SK-N-SH (cell line): ENCODE measurements at regions not wholly inside any gene's neighbourhood (a gene's known extent, or its start where the extent isn't known, plus 50 kb on each side); places are given as distances from the start of the nearest gene placed in this dataset.

Experiments used
- CTCF ChIA-PET: fragments of 300-600, 350-600 bp; formaldehyde crosslinking; extraction: SDS; loops from one replicate; lab custom pipeline; 2021; lab: Yijun Ruan, JAX
- POLR2A ChIA-PET: fragments of 350-600 bp; sonication (Branson Sonifier 250); formaldehyde crosslinking; extraction: SDS; loops from one replicate; lab custom pipeline; 2020; ENCODE audit warnings: antibody characterized with exemption, inconsistent platforms; lab: Yijun Ruan, JAX
- DNase-seq: peaks from one replicate; pipeline ENCODE4 v3.0.0; 2012
- H2AFZ ChIP-seq: fragments of 200-600 bp; sonication (generic); 2 replicates; pipeline ENCODE4 v1.8.1; 2016; ENCODE audit warnings: antibody characterized with exemption, mild to moderate bottlenecking, low read depth
- H3F3A ChIP-seq: fragments of 200-600 bp; sonication (generic); replicated peaks from 2 replicates; pipeline ENCODE3; 2016; ENCODE audit warnings: antibody characterized with exemption, mild to moderate bottlenecking; ENCODE audit not compliant: insufficient read depth
- H3K27ac ChIP-seq, 2 experiments: fragments of 200-500 bp in 1 of 2; fragments of 200-600 bp in 1 of 2; sonication (Bioruptor generic) in 1 of 2; sonication (generic), shearing (Covaris generic) in 1 of 2; 2 replicates each; pipeline versions ENCODE4 v1.5.1 to v1.6.1; 2014 to 2016; ENCODE audit warnings: low read depth in 2 of 2, inconsistent platforms in 1 of 2, low read length in 1 of 2, mild to moderate bottlenecking in 1 of 2, mixed read lengths in 1 of 2
- H3K27me3 ChIP-seq: fragments of 200-600 bp; sonication (generic), shearing (Covaris generic); 2 replicates; pipeline ENCODE4 v1.6.1; 2016; ENCODE audit warnings: mixed run types; ENCODE audit not compliant: insufficient read depth
- H3K36me3 ChIP-seq, 2 experiments: fragments of 200-500 bp in 1 of 2; fragments of 200-600 bp in 1 of 2; sonication (Bioruptor generic) in 1 of 2; sonication (generic) in 1 of 2; replicated peaks in 1 of 2; 2 replicates each; pipeline versions ENCODE3 to v1.5.1; 2014 to 2016; ENCODE audit warnings: low read length in 1 of 2, mild to moderate bottlenecking in 1 of 2; ENCODE audit not compliant: insufficient read depth in 2 of 2, control insufficient read depth in 1 of 2
- H3K4me1 ChIP-seq, 2 experiments: fragments of 200-500 bp in 1 of 2; fragments of 200-600 bp in 1 of 2; sonication (Bioruptor generic) in 1 of 2; sonication (generic), shearing (Covaris generic) in 1 of 2; 2 replicates each; pipeline versions ENCODE4 v1.5.1 to v1.6.1; 2014 to 2016; ENCODE audit warnings: low read depth in 1 of 2, low read length in 1 of 2, mixed run types in 1 of 2; ENCODE audit not compliant: insufficient read depth in 2 of 2, control insufficient read depth in 1 of 2
- H3K4me2 ChIP-seq: fragments of 200-600 bp; sonication (generic), shearing (Covaris generic); 2 replicates; pipeline ENCODE4 v1.6.1; 2017; ENCODE audit warnings: mixed run types
- H3K4me3 ChIP-seq, 2 experiments: fragments of 200-500 bp in 1 of 2; fragments of 200-600 bp in 1 of 2; sonication (Bioruptor generic) in 1 of 2; sonication (generic), shearing (Covaris generic) in 1 of 2; 2 replicates each; pipeline versions ENCODE4 v1.5.1 to v1.8.1; 2014 to 2016; ENCODE audit warnings: low read depth in 2 of 2, inconsistent platforms in 1 of 2, low read length in 1 of 2, mild to moderate bottlenecking in 1 of 2, mixed read lengths in 1 of 2, moderate library complexity in 1 of 2
- H3K79me2 ChIP-seq: fragments of 200-600 bp; sonication (generic); 2 replicates; pipeline ENCODE4 v1.8.1; 2017; ENCODE audit warnings: mild to moderate bottlenecking; ENCODE audit not compliant: insufficient read depth
- H3K9ac ChIP-seq: fragments of 200-600 bp; sonication (generic); 2 replicates; pipeline ENCODE4 v1.6.1; 2017; ENCODE audit warnings: mixed run types
- H3K9me2 ChIP-seq: fragments of 200-600 bp; sonication (generic); 2 replicates; pipeline ENCODE4 v1.6.1; 2017; ENCODE audit warnings: mixed run types
- H3K9me3 ChIP-seq: fragments of 200-600 bp; sonication (generic); 2 replicates; pipeline ENCODE4 v1.6.1; 2017; ENCODE audit warnings: mixed run types, mild to moderate bottlenecking, moderate library complexity
- H4K20me1 ChIP-seq: fragments of 200-600 bp; sonication (generic); 2 replicates; pipeline ENCODE4 v1.6.1; 2017; ENCODE audit warnings: mild to moderate bottlenecking, mixed run types; ENCODE audit not compliant: insufficient read depth
- CHD2 ChIP-seq: fragments of 150-350 bp; IDR thresholded peaks from 2 replicates; pipeline ENCODE4 v1.6.1; 2018; ENCODE audit warnings: low read length; ENCODE audit not compliant: partially characterized antibody
- ELF1 ChIP-seq: IDR thresholded peaks from 2 replicates; pipeline ENCODE4 v1.4.0; 2012
- EP300 ChIP-seq, 2 experiments: IDR thresholded peaks; 2 replicates each; pipeline versions ENCODE4 v1.4.0 to v1.6.1; 2012; ENCODE audit warnings: borderline replicate concordance in 1 of 2, low read depth in 1 of 2, low read length in 1 of 2
- FOXM1 ChIP-seq: IDR thresholded peaks from 2 replicates; pipeline ENCODE4 v1.4.0; 2012; ENCODE audit warnings: low read depth, mild to moderate bottlenecking
- GABPA ChIP-seq: IDR thresholded peaks from 2 replicates; pipeline ENCODE4 v1.4.0; 2012; ENCODE audit warnings: low read depth, mild to moderate bottlenecking
- GATA2 ChIP-seq: sonication (generic); formaldehyde crosslinking; IDR thresholded peaks from 2 replicates; pipeline ENCODE4 v1.5.0; 2020; ENCODE audit warnings: mild to moderate bottlenecking, missing genetic modification reagents
- JUND ChIP-seq: IDR thresholded peaks from 2 replicates; pipeline ENCODE4 v1.4.0; 2012
- MXI1 ChIP-seq: IDR thresholded peaks from 2 replicates; pipeline ENCODE4 v1.6.1; 2012; ENCODE audit warnings: mild to moderate bottlenecking, low read depth, low read length, improper control_type of control experiment
- NRF1 ChIP-seq: IDR thresholded peaks from 2 replicates; pipeline ENCODE4 v1.6.1; 2012; ENCODE audit warnings: low read depth, mild to moderate bottlenecking, low read length
- RCOR1 ChIP-seq: fragments of 150-350 bp; IDR thresholded peaks from 2 replicates; pipeline ENCODE4 v1.6.1; 2017; ENCODE audit warnings: antibody characterized with exemption, low read length
- RFX5 ChIP-seq: IDR thresholded peaks from 2 replicates; pipeline ENCODE4 v1.6.1; 2012; ENCODE audit warnings: mild to moderate bottlenecking, improper control_type of control experiment, low read length
- RXRA ChIP-seq: IDR thresholded peaks from 2 replicates; pipeline ENCODE4 v1.4.0; 2012; ENCODE audit warnings: low read depth, mild to moderate bottlenecking, borderline replicate concordance
- SIN3A ChIP-seq: IDR thresholded peaks from 2 replicates; pipeline ENCODE4 v1.6.1; 2012; ENCODE audit warnings: low read depth, mild to moderate bottlenecking, low read length, moderate library complexity, borderline replicate concordance
- SMC3 ChIP-seq: IDR thresholded peaks from 2 replicates; pipeline ENCODE4 v1.6.1; 2012; ENCODE audit warnings: low read depth, low read length, improper control_type of control experiment
- TAF1 ChIP-seq: IDR thresholded peaks from 2 replicates; pipeline ENCODE4 v1.6.1; 2012; ENCODE audit warnings: low read depth, mild to moderate bottlenecking, low read length, moderate library complexity, borderline replicate concordance
- TEAD4 ChIP-seq: IDR thresholded peaks from 2 replicates; pipeline ENCODE4 v1.4.0; 2012; ENCODE audit warnings: mild to moderate bottlenecking, borderline replicate concordance; ENCODE audit not compliant: insufficient read depth
- WGBS: methylation state at CpG from one replicate; pipeline ENCODE4 v1.1.6; 2017; ENCODE audit warnings: low lambda C conversion rate; 5-methylcytosine and 5-hydroxymethylcytosine counted together
- TF ChIP-seq, protein P1 (sequence below): IDR thresholded peaks from 2 replicates; pipeline ENCODE4 v1.4.0; 2012; ENCODE audit warnings: low read depth
- TF ChIP-seq, protein P2 (sequence below): IDR thresholded peaks from 2 replicates; pipeline ENCODE4 v1.4.0; 2012; ENCODE audit warnings: low read depth, borderline replicate concordance
- TF ChIP-seq, protein P3 (sequence below): IDR thresholded peaks from 2 replicates; pipeline ENCODE4; 2012
- TF ChIP-seq, protein P4 (sequence below): fragments of 150-350 bp; IDR thresholded peaks from 2 replicates; pipeline ENCODE4 v1.6.1; 2016; ENCODE audit warnings: mild to moderate bottlenecking, low read depth, low read length
- TF ChIP-seq, protein P5 (sequence below): IDR thresholded peaks from 2 replicates; pipeline ENCODE4 v1.6.1; 2012; ENCODE audit warnings: mild to moderate bottlenecking, low read depth, low read length, moderate library complexity
- TF ChIP-seq, protein P6 (sequence below): fragments of 150-350 bp; IDR thresholded peaks from 2 replicates; pipeline ENCODE4 v1.6.1; 2017; ENCODE audit warnings: antibody characterized with exemption, low read length, low read depth, borderline replicate concordance

DNA sequence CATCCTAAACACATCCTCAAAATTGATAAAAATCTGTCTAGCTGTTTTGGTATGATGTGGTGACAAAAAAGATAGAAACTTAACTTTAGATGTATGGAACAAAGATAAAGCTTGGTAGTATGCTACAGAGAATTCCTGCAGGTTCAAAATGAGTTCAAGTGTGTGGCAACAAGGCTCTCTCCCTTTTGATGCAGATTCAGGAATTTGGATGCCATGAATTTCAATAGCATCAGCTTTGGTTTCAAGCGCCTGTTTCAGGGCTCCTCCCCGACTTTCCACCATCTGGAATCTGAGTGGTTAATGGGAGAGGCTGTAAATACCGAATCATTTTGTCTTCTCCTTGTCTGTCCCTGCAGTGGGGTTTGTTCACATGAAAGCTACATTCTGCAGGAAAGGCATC lies 180.6 kb downstream of the MTX2 start:
- Histone ChIP-seq H3K36me3 (no peaks in the 10 kb centered on the region), H3K4me2 (no peak overlapping the region), H4K20me1 (no peaks in the 10 kb centered on the region), H3F3A (no peaks in the 10 kb centered on the region), H2AFZ (no peak overlapping the region), H3K27me3 (no peaks in the 10 kb centered on the region), H3K79me2 (no peaks in the 10 kb centered on the region), H3K27ac (no peak overlapping the region), H3K9ac (no peak overlapping the region), H3K4me3 (no peak overlapping the region), H3K9me3 (no peaks in the 10 kb centered on the region), H3K4me1 (no peaks in the 10 kb centered on the region; a peak in 1 of 4 replicates), H3K9me2 (no peaks in the 10 kb centered on the region)
- CTCF ChIA-PET = interaction anchor here (0.6 to 3.6 kb wide), 4 partner anchors 188 to 323 kb away, joined by 3 to 17 read pairs (median 6); no protein-coding TSS in a partner anchor
- no peak for DNase-seq
- 77% methylated on average over 3 of the region's 3 CpGs for WGBS
- TF ChIP-seq GABPA (no peak), SIN3A (no peak), ELF1 (no peak), JUND (no peak)
- TF ChIP-seq, protein P1, sequence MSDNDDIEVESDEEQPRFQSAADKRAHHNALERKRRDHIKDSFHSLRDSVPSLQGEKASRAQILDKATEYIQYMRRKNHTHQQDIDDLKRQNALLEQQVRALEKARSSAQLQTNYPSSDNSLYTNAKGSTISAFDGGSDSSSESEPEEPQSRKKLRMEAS = no peak
- POLR2A ChIA-PET = no interaction called here

DNA sequence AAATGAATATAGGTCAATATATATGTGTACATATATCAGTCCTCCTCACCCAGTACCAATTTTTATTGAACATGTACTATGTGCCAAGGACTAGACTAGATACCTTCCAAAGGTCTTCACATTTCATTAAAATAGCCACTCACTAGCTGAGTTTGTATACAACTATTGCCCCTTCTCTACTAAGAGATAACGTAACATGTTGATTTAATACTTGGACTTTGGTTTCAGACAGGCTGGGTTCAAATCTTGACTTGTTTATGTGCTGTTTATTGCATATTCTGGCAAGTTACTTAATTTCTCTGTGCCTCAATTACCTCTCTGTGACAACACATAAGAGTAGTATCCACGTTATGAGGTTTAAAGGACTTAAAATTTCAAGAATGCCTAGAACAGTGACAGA lies 184.5 kb downstream of the MTX2 start:
- Histone ChIP-seq H3F3A (no peaks in the 10 kb centered on the region), H2AFZ (no peak overlapping the region), H3K27me3 (no peaks in the 10 kb centered on the region), H4K20me1 (no peaks in the 10 kb centered on the region), H3K4me2 (no peak overlapping the region), H3K9ac (no peak overlapping the region), H3K27ac (no peak overlapping the region), H3K4me1 (peaks cover 0 to 16% of the 10 kb centered on the region in 2 experiments; a peak in 2 of 4 replicates), H3K9me3 (no peaks in the 10 kb centered on the region), H3K4me3 (no peak overlapping the region), H3K79me2 (no peaks in the 10 kb centered on the region), H3K36me3 (no peaks in the 10 kb centered on the region), H3K9me2 (no peaks in the 10 kb centered on the region)
- POLR2A ChIA-PET = interaction anchor here (1.0 kb wide), 1 partner anchor 331 kb away, joined by 3 read pairs; the partner anchor contains the start of gene HOXD9
- 79% methylated on average over 2 of the region's 2 CpGs for WGBS
- no peak for DNase-seq
- CTCF ChIA-PET = interaction anchor here (1.0 to 5.4 kb wide), 24 partner anchors 8 to 332 kb away, joined by 3 to 154 read pairs (median 8); partner anchors contain the start of gene HOXD9
- TF ChIP-seq NRF1 = no peak
- TF ChIP-seq MXI1 = no peak
- TF ChIP-seq, protein P2, sequence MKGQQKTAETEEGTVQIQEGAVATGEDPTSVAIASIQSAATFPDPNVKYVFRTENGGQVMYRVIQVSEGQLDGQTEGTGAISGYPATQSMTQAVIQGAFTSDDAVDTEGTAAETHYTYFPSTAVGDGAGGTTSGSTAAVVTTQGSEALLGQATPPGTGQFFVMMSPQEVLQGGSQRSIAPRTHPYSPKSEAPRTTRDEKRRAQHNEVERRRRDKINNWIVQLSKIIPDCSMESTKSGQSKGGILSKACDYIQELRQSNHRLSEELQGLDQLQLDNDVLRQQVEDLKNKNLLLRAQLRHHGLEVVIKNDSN = no peak
- TF ChIP-seq, protein P3, sequence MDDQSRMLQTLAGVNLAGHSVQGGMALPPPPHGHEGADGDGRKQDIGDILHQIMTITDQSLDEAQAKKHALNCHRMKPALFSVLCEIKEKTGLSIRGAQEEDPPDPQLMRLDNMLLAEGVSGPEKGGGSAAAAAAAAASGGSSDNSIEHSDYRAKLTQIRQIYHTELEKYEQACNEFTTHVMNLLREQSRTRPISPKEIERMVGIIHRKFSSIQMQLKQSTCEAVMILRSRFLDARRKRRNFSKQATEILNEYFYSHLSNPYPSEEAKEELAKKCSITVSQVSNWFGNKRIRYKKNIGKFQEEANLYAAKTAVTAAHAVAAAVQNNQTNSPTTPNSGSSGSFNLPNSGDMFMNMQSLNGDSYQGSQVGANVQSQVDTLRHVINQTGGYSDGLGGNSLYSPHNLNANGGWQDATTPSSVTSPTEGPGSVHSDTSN = no peak
- no peak for TF ChIP-seq TAF1
- TF ChIP-seq, protein P4, sequence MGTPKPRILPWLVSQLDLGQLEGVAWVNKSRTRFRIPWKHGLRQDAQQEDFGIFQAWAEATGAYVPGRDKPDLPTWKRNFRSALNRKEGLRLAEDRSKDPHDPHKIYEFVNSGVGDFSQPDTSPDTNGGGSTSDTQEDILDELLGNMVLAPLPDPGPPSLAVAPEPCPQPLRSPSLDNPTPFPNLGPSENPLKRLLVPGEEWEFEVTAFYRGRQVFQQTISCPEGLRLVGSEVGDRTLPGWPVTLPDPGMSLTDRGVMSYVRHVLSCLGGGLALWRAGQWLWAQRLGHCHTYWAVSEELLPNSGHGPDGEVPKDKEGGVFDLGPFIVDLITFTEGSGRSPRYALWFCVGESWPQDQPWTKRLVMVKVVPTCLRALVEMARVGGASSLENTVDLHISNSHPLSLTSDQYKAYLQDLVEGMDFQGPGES = no peak
- TF ChIP-seq GATA2 (CRISPR knock-in tag) = no peak
- no peak for TF ChIP-seq TEAD4
- TF ChIP-seq, protein P5, sequence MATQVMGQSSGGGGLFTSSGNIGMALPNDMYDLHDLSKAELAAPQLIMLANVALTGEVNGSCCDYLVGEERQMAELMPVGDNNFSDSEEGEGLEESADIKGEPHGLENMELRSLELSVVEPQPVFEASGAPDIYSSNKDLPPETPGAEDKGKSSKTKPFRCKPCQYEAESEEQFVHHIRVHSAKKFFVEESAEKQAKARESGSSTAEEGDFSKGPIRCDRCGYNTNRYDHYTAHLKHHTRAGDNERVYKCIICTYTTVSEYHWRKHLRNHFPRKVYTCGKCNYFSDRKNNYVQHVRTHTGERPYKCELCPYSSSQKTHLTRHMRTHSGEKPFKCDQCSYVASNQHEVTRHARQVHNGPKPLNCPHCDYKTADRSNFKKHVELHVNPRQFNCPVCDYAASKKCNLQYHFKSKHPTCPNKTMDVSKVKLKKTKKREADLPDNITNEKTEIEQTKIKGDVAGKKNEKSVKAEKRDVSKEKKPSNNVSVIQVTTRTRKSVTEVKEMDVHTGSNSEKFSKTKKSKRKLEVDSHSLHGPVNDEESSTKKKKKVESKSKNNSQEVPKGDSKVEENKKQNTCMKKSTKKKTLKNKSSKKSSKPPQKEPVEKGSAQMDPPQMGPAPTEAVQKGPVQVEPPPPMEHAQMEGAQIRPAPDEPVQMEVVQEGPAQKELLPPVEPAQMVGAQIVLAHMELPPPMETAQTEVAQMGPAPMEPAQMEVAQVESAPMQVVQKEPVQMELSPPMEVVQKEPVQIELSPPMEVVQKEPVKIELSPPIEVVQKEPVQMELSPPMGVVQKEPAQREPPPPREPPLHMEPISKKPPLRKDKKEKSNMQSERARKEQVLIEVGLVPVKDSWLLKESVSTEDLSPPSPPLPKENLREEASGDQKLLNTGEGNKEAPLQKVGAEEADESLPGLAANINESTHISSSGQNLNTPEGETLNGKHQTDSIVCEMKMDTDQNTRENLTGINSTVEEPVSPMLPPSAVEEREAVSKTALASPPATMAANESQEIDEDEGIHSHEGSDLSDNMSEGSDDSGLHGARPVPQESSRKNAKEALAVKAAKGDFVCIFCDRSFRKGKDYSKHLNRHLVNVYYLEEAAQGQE = no peak
- no peak for TF ChIP-seq RCOR1
- no peak for TF ChIP-seq EP300 (IDR thresholded peaks at IDR 0.05; ENCODE audit: borderline replicate concordance in 1 of 2, low read depth in 1 of 2, low read length in 1 of 2)
- no peak for TF ChIP-seq CHD2
- TF ChIP-seq ELF1 = no peak
- no peak for TF ChIP-seq FOXM1
- no peak for TF ChIP-seq SMC3
- TF ChIP-seq, protein P6, sequence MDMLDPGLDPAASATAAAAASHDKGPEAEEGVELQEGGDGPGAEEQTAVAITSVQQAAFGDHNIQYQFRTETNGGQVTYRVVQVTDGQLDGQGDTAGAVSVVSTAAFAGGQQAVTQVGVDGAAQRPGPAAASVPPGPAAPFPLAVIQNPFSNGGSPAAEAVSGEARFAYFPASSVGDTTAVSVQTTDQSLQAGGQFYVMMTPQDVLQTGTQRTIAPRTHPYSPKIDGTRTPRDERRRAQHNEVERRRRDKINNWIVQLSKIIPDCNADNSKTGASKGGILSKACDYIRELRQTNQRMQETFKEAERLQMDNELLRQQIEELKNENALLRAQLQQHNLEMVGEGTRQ = no peak
- no peak for TF ChIP-seq RXRA
- TF ChIP-seq RFX5 = no peak
